ENCODE measurements at regions not wholly inside any gene's neighbourhood (a gene's known extent, or its start where the extent isn't known, plus 50 kb on each side); places are given as distances from the start of the nearest gene placed in this dataset.
"Not testable (repeated sequence)": the region's sequence is repeated elsewhere in the genome, so short reads cannot be mapped to it uniquely, and the experiment has no call there.

DNA sequence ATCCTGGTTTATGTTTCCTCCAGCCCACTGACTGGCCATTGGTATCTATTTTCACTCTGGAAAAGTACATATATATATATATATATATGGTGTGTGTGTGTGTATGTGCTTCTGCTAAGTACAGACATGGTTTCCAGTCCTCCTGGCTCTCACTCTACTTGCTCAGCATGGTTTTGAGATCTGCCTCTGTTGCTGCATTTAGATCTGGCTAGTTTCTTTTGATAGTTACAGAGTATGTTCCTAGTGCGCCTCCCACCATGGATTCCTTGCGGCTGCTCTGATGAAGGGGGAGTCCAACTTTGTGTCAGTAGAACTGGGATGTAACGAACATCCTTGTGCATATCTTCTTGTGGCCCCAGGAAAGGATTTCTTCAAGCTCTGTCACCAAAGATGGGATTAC, 274.1 kb downstream of the MIAT start:
- no peak for DNase-seq

DNA sequence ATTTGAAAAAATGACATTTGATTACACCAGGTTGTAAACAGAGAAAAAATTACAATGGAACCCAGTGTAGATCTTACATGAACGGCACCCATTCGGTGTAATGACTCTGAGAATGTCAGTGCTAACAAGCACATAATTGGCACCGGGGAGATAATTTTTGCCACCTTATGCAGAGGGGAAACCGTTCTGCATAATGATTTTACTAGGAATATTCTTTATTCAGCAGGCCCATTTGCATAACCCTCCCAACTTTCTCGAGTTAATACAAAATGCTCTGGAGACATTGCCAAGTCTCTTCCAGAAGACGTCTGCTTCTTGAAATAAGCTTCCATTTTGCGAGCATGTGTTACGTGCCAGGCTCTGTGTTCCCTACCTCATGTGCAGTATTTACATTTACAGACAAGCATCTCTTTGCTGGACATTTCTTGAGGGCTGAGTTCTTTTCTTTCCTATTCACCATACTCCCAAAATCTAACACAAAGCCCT, 275.8 kb downstream of the MIAT start:
- no peak for DNase-seq

DNA sequence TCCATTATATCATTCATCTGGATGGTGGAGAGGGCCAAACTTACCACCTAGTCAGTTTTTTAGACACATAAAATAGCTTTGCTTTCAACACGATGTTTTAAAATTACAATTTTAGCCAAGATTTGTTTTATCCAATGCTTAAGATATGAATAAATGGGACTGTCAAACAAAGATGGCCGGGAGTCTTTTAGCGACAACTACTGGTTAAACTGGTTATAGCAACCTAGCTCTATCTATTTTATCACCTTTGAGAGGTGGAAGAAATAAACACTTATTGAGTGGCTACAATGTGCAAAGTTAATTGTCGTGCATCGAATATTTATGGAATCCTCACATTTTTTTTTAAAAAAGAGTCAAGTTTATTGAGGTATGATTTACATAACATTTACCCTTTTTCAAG, 279.8 kb downstream of the MIAT start:
- DNase-seq: no peak

DNA sequence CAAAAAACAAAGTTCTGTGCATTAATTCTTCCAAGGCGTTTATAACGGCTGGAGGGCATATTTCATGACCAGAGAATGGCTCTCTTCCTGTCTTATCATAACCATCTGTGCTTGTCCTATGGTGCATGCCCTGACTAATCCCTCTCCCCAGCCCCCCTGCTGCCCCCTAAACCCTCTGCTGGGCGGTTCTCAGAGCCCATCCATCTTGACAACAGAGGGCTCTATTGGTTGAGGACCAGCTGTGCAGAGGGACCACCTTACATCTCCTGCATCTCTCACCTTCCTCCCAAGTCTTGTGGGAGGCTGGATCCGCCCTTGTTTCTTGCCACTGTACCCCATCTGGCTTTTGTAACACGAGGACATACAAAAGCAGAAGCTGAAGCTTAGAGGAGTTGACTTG, 282.1 kb downstream of the MIAT start:
- no peak for DNase-seq

DNA sequence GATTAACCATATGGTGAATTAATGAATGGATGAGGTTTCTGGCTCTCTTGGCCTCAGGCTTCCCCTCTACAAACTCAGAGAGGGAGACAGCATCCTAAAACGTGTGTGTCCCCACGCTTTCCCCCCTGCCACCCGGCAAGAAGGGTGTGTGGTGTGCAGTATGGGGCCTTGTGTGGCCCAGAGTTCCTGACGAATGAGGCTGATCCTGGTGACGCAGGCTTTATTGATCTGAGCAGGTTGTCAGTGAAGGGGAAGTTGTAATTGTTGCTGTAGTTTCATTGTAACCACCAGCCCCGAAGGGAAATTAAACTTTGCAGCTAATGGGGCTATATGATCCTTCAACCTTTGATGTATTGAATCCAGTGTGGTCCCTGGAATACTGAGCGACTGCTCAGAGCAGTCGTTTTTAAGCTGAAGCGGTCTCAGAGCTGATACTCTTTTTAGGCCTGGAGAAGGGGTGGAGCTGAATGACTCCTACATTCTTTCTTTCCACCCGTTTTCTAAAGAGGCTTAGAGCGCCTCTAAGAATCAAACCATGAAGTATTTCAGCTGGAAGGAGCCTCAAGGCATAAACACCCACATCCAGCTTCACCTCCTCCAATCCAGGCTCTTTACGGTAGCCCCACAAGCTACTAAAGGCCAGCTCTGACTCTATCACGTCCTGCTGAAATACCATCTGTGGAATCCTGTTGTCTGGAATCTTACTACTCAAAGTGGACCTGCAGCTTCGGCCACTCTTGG, 284.7 kb downstream of the MIAT start:
- no peak for DNase-seq

DNA sequence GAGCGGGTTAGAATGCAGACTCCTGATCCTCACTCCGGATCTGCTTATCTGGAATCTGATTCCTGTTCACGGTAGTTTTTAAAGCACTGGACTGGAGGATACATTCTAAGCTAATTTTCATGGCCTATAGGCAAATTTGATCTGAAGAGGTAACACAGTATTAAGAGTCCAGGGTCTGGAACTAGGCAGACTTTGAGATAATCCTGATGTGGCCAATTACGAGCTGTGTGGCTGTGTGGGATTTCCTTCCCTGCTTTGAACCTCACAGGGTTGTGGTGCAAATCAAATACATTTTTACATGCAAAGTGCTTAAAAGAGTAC, 285.2 kb downstream of the MIAT start:
- no peak for DNase-seq

DNA sequence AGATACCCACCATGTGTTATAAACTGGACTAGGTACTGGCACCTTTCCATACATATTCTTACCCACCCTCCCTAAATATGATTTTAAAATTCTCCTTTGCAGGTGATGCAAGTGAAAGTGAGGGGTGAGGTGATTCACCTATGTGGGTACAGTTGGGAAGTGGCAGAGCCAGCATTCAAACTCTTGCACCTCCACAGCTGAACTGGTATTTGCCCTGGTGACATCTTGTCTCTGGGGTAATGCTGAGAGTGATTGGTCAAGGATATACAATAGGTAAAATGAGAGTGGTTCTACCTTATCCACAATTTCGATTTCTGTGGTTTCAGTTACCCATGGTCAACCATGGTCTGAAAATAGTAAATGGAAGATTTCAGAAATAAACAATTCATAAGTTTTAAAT, 288.2 kb downstream of the MIAT start:
- DNase-seq: no peak

DNA sequence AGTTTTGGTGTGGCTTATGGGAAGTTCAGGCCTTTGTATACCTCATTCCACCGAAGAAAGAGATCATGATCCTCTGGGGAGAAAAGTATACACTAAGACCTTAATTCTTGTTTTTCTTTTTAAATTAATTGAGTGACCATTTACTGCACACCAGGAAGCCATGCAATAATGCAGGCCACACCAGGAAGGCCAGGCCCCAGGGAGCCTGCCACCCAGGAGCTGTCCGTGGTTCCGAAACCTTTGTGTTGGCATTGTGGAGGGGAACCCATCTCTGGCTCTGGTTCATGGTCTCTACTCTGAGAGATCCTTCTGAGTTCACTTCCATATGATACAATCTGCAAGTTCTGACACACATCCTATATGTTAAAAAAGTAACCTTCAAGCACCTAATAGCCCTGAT, 291.8 kb downstream of the MIAT start:
- DNase-seq: peak; percentile 30

DNA sequence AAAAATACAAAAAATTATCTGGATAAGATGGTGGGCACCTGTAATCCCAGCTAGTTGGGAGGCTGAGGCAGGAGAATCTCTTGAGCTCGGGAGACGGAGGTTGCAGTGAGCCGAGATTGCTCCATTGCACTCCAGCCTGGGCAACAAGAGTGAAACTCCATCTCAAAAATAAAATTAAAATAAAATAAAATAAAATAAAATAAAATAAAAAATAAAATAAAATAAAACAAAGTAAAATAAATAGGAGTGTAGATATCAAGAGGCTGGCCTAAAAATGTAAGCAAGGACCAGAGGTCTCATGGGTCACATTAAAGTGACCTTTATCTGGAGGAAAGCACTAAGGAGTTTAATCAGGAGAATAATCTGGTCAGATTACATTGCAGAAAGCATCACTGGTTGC, 293.8 kb downstream of the MIAT start:
- DNase-seq: not testable (repeated sequence)

DNA sequence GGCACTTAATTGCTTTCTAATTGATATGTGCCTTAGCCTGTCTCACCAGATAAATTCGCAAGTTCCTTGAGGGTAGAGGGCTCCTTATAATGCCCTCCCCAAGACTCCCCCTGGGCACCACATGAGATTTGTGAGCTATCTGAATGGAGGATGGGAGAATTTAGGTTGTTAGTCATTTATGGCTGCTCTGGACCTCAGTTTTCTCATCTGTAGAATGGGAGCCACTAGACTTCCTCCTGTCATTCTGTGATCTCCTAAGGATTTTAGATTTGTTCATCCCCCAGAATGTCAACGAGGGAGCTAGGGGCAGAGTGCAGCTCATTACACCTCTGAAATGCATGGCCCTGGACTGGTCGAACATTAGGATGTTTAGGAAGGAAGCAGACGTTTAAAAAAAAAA, 294.6 kb downstream of the MIAT start:
- no peak for DNase-seq

DNA sequence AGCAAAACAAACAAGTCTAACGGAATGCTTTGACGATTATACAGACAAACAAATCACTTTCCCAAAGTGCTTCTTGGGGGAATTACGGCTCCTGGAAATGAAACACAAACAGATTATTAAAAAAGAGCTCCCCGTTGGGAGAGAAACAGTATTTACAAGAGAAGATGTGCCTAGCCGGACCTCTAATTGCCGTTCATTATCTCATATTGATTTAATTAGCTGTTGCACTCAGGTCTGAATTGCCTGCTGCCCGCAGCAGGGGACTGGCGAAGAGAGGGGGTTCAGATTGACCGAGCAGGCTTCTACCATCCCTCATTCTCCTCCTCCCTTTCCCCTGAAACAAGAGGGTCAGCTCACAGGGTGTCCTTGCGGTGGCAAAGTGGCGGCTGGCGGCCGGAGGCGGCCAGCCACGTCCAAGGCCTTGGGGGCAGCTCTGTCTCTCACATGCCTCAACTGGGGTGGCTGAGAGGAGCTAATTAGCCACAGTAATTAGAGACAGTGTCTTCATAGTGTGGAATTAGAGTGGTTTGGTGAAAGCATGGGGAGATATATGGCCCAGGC, 295.1 kb downstream of the MIAT start:
- DNase-seq: no peak

DNA sequence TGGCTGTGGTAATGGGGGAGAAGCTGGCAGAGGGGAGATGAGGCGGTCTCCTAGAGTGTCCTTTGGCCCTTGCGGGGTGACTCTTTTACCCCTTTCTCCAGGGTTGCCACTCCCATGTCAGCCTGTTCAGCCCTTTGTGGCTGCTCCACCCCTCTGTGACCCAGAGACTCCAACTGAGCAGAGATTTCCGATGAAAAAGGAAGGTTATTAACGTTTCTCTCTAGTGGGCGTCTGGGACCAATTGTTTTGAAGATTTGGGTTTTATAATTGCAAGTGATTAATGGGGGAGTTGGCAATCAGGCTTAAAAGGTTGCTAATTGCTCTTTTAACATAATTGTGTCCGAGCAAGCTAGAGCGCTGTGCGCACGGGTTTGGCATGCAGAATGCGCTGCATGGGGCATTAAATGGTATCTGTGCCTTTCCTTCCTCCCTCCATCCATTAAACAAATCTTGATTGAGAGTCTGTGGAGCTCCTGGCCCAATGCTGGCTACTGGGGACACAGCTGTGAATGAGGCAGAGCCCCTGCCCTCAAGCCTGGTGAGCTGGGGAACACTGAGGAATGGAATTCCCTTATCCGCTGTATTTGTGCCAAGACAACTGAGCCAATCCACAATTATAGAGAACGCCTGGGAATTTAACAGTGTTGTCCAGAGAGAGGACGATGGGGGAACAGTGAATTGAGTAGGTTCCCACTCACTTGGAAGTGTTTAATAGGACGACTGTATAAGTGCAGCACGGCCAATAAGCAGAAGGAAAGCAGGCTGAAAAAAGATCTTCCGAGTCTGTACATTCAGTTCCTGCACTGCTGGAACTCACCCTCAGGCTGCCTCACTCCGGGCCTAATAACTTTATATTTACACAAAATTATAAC, 295.9 kb downstream of the MIAT start:
- DNase-seq: no peak

DNA sequence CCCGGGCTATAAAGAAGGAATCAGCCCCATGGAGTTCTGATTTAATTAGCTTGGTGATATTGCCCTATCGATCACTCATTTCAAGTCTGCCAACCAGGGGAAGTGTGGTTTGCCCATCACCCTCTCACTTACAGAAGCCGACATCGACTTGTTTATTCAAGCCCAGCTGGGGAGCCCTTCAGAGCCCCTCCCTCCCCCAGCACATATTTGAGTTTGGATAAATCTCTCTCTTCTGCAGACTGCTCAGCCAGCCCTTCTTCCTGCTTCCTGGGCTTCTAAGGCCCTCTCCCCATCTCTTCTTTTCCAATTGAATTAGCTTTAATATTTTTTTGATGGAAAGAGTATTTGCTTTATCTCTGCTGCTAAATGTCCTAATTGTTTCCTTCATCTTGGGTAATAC, 299.0 kb downstream of the MIAT start:
- no peak for DNase-seq

DNA sequence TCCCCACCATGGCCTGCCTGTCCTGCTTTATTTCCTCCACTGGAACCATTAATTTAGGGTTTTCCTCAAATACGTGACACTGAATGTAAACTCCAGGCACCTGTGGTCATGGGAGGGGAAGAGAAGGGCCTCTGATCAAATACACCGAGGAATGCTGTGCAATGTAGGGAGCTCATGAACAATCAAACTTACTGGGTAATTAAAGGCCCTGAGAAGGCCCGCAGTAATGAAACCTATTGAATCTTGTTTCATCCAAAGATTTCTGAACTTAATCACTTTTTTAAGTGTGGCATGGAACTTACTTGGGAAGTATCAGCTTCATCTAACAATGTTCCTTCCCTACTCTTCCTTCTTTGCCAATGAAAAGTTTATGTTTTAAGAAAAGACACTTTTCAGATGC, 299.8 kb downstream of the MIAT start:
- no peak for DNase-seq

DNA sequence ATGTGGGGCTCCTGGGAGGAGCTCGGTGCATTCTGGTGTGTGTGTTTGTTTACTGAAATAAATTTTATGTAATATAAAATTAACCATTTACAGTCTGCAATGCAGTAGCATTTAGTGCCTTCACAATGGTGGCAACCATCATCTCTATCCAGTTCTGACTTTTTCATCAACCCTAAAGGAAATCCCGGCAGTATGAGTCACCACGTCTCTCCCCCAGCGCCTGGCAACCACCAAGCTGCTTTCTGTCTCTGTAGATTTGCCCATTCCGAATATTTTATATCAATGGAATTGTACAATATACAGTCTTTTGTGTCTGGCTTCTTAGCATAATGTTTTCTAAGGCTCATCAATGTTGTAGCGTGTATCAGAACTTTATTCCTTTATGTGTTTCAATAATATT, 300.5 kb downstream of the MIAT start:
- DNase-seq: no peak

DNA sequence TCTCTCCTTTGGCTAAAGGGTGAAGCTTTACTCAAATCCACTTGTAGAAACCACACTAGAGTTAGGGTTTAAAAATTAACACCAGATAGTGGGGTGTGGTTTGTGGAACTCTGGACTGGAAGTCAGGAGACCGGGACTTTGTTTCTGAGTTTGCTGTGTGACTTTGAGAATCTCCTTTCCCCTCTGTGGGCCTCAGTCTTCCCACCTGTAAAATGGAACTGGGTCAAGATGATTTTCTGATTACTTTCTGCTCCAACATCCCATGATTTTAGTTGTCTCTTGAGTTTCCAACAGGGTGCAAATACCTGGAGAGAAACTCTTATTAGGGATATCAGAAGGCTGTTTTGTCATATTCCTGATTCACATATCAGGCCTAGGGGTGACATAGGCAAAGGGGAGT, 301.0 kb downstream of the MIAT start:
- no peak for DNase-seq

DNA sequence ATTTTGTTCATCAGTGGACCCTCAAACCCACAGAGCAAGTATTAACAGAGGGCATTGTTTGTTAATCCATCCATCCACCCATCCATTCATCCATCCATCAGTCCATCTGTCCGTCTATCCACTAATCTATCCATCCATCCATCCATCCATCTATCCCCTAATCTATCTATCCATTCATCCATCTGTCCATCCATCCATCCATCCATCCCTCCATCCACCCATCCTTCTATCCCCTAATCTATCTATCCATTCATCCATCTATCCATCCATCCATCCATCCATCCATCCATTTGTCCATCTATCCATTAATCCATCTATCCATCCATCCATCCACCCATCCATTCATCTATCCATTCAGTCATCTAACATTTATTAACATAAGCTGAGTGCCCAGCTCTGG, 307.3 kb downstream of the MIAT start:
- no peak for DNase-seq

DNA sequence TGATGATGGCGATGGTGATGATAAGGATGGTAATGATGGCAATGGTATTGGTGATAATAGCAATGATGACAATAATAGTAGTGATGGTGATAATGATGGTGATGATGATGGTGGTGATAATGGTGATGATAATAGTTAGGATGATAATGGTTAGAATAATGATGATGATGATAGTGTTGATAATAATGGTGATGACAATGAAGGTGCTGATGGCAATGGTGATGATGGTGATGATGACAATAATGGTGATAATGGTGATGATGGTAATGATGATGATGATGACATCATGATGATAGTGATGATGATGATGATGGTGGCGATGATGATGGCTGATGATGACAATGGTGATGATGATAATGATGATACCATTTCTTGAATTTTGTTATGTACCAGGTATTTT, 309.9 kb downstream of the MIAT start:
- DNase-seq: no peak

DNA sequence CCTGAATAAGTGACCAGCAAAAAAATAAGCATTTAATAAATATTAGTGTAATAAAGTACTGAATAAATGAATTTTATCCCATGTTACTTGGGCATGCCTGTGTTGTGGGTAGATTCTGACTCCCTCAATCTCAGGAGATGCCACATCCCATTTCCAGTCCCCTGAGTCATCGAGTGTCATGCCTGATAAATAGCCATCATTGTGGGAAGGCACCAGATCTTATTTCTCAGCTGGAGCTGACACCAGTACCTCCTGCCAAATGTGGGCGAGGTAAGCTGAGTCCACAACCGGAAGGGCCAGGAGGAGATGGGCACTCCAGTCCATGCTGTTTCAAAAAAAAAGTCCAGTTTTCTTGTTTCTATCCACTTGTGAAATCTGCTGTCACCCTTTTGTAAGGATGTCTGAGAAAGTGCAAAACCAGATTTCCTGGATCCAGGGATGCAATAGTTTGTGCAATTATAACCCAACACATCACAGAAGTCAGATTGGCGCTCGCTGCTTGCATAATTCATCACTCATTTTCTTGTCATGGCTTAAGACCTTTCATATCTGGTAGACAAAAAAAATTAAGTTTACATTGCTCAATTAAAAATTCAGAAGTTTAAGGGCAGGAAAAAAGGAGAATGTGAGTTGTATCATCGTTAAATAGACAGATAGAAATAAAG, 311.6 kb downstream of the MIAT start:
- DNase-seq: no peak

DNA sequence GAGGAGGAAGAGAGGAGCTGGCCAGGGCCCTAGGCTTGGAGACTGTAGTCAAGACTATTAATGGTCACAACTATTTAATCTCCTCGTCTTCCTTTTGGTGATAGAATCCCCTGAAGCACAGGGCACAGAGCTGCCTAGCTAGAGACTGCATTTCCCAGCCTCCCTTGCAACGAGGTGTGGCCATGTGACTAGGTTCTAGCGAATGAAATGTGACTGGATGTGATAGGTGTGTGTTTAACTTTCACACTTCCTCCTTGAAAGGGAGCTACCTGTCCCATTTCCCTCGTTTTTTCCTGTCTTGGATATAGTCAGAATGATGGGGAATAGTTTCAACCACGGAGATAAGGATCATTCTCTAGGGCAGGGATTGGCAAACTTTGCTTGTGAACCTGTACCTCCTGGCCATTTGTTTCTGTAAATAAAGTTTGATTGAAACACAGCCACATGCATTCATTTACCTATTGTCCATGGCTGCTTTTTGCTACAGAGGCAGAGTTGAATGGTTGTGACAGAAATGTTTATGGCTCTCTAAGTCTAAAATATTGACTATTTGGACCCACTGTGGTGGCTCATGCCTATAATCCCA, 313.5 kb downstream of the MIAT start:
- no peak for DNase-seq

DNA sequence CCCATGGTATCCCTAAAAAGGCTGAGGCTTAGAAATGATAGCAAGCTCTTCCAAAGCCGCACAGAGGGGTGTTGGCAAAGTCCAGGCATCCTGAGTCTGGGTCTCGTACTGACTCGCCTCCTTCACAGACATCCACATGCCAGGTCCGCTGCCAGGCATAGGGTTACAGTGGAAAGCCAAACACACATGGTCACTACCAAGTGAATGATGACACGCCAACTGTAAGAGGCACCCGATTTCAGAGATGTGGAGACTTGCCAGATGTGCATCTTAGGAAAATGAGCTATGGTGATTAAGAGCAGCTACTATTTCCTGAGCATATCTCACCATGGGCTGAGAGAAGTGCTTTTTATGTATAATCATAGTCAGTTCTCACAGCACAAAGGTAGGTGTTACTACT, 314.9 kb downstream of the MIAT start:
- no peak for DNase-seq

DNA sequence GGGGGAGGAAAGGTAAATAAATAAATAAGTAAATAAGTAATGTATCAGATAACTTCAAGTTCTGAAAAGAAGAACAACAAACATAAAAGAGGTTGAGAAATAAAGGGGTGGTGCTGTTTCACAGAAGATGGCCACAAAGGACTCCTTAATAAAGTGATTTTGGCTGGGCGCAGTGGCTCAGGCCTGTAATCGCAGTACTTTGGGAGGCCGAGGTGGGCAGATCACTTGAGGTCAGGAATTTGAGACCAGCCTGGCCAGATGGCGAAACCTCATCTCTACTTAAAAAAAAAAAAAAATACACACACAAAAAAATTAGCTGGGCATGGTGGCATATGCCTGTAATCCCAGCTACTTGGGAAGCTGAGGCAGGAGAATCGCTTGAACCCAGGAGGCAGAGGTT, 315.5 kb downstream of the MIAT start:
- not testable (repeated sequence) for DNase-seq

DNA sequence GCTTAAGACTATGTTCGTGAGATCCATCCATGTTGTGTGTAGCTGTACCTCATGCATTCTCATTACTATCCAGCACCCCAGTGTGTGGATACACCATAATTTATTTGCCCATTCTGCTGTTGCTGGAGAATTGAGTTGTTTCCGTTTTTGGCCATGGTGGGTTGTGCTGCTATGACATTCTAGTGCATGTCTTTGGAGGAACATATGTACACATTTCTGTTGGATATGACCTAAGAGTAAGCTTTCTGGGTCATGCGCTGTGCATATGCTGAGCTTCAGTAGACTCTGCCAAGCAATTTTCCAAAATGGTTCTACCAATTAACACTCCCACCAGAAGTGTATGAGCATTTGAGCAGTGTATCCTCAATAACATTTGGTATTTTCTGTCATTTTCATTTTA, 316.6 kb downstream of the MIAT start:
- DNase-seq: no peak

Data from right hindlimb (tissue), 1 donor.